ENCODE measurements at regions not wholly inside any gene's neighbourhood (a gene's known extent, or its start where the extent isn't known, plus 50 kb on each side); places are given as distances from the start of the nearest gene placed in this dataset.

DNA sequence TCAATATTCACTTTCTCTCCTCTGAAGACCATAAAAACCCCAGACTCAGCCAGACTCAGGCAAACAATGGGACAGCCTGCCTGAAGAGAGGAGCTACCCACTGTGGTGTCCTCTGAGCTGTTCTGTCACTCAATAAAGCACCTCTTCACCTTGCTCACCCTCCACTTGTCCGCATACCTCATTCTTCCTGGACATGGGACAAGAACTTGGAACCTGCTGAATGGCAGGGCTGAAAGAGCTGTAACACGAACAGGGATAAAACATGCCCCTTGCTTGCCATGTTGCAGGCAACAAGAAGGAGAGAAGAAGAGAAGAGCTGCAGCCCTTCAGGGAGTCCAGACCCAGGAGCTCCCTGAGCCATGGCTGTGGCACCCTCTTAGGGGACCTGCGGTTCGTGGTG, 86.8 kb upstream of the SEMA6A start:
- no peak overlapping the region for H3K27ac ChIP-seq (ENCODE audit: low read depth in 2 of 2, low read length in 1 of 2)
- no peaks in the 10 kb centered on the region for H3K36me3 ChIP-seq (ENCODE audit: control insufficient read depth in 2 of 2, insufficient read depth in 2 of 2, low read length in 1 of 2)
- no peak overlapping the region for H3K4me3 ChIP-seq (ENCODE audit: low read depth in 1 of 2, low read length in 2 of 2)
- no peaks in the 10 kb centered on the region for H3K4me1 ChIP-seq (ENCODE audit: control insufficient read depth in 2 of 2, insufficient read depth in 2 of 2, low read length in 1 of 2)
- H3K9me3 ChIP-seq (ENCODE audit: control insufficient read depth in 2 of 2, insufficient read depth in 1 of 2, low read depth in 1 of 2, low read length in 1 of 2): peaks cover 7 to 9% of the 10 kb centered on the region in 2 donors
- no peaks in the 10 kb centered on the region for H3K27me3 ChIP-seq (ENCODE audit: control insufficient read depth in 1 of 2, insufficient read depth in 2 of 2, low read length in 2 of 2)
- WGBS, 2 donors: 67 to 82% methylated on average over 4 of the region's 4 CpGs

- WGBS, 2 donors: 91 to 95% methylated on average over 5 of the region's 5 CpGs
- H3K27me3 ChIP-seq (ENCODE audit: control insufficient read depth in 1 of 2, insufficient read depth in 2 of 2, low read length in 2 of 2): no peaks in the 10 kb centered on the region
- peaks cover 7 to 9% of the 10 kb centered on the region in 2 donors for H3K9me3 ChIP-seq (ENCODE audit: control insufficient read depth in 2 of 2, insufficient read depth in 1 of 2, low read depth in 1 of 2, low read length in 1 of 2)
- no peak overlapping the region for H3K4me3 ChIP-seq (ENCODE audit: low read depth in 1 of 2, low read length in 2 of 2)
- H3K27ac ChIP-seq (ENCODE audit: low read depth in 2 of 2, low read length in 1 of 2): no peak overlapping the region
- H3K36me3 ChIP-seq (ENCODE audit: control insufficient read depth in 2 of 2, insufficient read depth in 2 of 2, low read length in 1 of 2): no peaks in the 10 kb centered on the region
- no peaks in the 10 kb centered on the region for H3K4me1 ChIP-seq (ENCODE audit: control insufficient read depth in 2 of 2, insufficient read depth in 2 of 2, low read length in 1 of 2)
These were observed 86.3 kb upstream of the SEMA6A start for GRCh38 chr5:116660929-116661328.

- no peaks in the 10 kb centered on the region for H3K4me1 ChIP-seq (ENCODE audit: control insufficient read depth in 2 of 2, insufficient read depth in 2 of 2, low read length in 1 of 2)
- no peak overlapping the region for H3K27ac ChIP-seq (ENCODE audit: low read depth in 2 of 2, low read length in 1 of 2)
- 88 to 92% methylated on average over 1 of the region's 1 CpG for WGBS, 2 donors
- H3K4me3 ChIP-seq (ENCODE audit: low read depth in 1 of 2, low read length in 2 of 2): no peak overlapping the region
- H3K9me3 ChIP-seq (ENCODE audit: control insufficient read depth in 2 of 2, insufficient read depth in 1 of 2, low read depth in 1 of 2, low read length in 1 of 2): peaks cover 7 to 9% of the 10 kb centered on the region in 2 donors
- no peaks in the 10 kb centered on the region for H3K36me3 ChIP-seq (ENCODE audit: control insufficient read depth in 2 of 2, insufficient read depth in 2 of 2, low read length in 1 of 2)
- H3K27me3 ChIP-seq (ENCODE audit: control insufficient read depth in 1 of 2, insufficient read depth in 2 of 2, low read length in 2 of 2): no peaks in the 10 kb centered on the region
These were observed 84.2 kb upstream of the SEMA6A start for GRCh38 chr5:116658830-116659229.

- Histone ChIP-seq H3K4me1 (ENCODE audit: control insufficient read depth in 2 of 2, insufficient read depth in 2 of 2, low read length in 1 of 2) (no peaks in the 10 kb centered on the region), H3K4me3 (ENCODE audit: low read depth in 1 of 2, low read length in 2 of 2) (no peak overlapping the region), H3K9me3 (ENCODE audit: control insufficient read depth in 2 of 2, insufficient read depth in 1 of 2, low read depth in 1 of 2, low read length in 1 of 2) (peaks cover 7 to 9% of the 10 kb centered on the region in 2 donors), H3K36me3 (ENCODE audit: control insufficient read depth in 2 of 2, insufficient read depth in 2 of 2, low read length in 1 of 2) (no peaks in the 10 kb centered on the region), H3K27me3 (ENCODE audit: control insufficient read depth in 1 of 2, insufficient read depth in 2 of 2, low read length in 2 of 2) (no peaks in the 10 kb centered on the region), H3K27ac (ENCODE audit: low read depth in 2 of 2, low read length in 1 of 2) (no peak overlapping the region)
These were observed 83.5 kb upstream of the SEMA6A start for GRCh38 chr5:116658141-116658540.

GRCh38 chr5:116655431-116655830, 80.8 kb upstream of the SEMA6A start:
- Histone ChIP-seq H3K4me1 (ENCODE audit: control insufficient read depth in 2 of 2, insufficient read depth in 2 of 2, low read length in 1 of 2) (no peaks in the 10 kb centered on the region), H3K27ac (ENCODE audit: low read depth in 2 of 2, low read length in 1 of 2) (no peak overlapping the region), H3K36me3 (ENCODE audit: control insufficient read depth in 2 of 2, insufficient read depth in 2 of 2, low read length in 1 of 2) (no peaks in the 10 kb centered on the region), H3K27me3 (ENCODE audit: control insufficient read depth in 1 of 2, insufficient read depth in 2 of 2, low read length in 2 of 2) (no peaks in the 10 kb centered on the region), H3K4me3 (ENCODE audit: low read depth in 1 of 2, low read length in 2 of 2) (no peak overlapping the region), H3K9me3 (ENCODE audit: control insufficient read depth in 2 of 2, insufficient read depth in 1 of 2, low read depth in 1 of 2, low read length in 1 of 2) (no peaks in the 10 kb centered on the region)
- 90 to 94% methylated on average over 3 of the region's 3 CpGs for WGBS, 2 donors

- 85 to 87% methylated on average over 3 of the region's 3 CpGs for WGBS, 2 donors
- H3K4me1 ChIP-seq (ENCODE audit: control insufficient read depth in 2 of 2, insufficient read depth in 2 of 2, low read length in 1 of 2): no peaks in the 10 kb centered on the region
- H3K36me3 ChIP-seq (ENCODE audit: control insufficient read depth in 2 of 2, insufficient read depth in 2 of 2, low read length in 1 of 2): no peaks in the 10 kb centered on the region
- H3K9me3 ChIP-seq (ENCODE audit: control insufficient read depth in 2 of 2, insufficient read depth in 1 of 2, low read depth in 1 of 2, low read length in 1 of 2): no peaks in the 10 kb centered on the region
- H3K27ac ChIP-seq (ENCODE audit: low read depth in 2 of 2, low read length in 1 of 2): no peak overlapping the region
- H3K4me3 ChIP-seq (ENCODE audit: low read depth in 1 of 2, low read length in 2 of 2): no peak overlapping the region
- H3K27me3 ChIP-seq (ENCODE audit: control insufficient read depth in 1 of 2, insufficient read depth in 2 of 2, low read length in 2 of 2): no peaks in the 10 kb centered on the region
These were observed 80.3 kb upstream of the SEMA6A start for GRCh38 chr5:116654925-116655324.

DNA sequence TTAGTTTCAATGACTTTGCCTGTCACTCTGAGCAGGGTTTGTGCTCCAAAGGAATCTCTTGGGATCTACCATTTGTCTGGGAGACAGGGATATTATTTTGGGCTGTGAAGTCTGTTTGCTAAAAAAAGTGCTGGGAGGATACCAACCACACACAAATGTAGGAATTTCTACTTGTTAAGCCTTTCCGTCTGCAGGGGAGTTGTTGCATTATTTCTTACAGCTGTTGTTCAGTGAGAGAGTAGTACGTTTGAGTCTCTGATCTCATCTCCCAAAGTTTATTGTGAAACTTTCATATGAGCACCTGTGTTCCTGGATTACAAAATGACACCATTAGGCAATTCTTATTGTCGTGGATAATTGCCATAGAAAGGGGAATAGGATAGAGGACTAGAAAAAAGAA, 78.3 kb upstream of the SEMA6A start:
- WGBS, 2 donors: 25 to 39% methylated on average over 3 of the region's 3 CpGs
- no peaks in the 10 kb centered on the region for H3K36me3 ChIP-seq (ENCODE audit: control insufficient read depth in 2 of 2, insufficient read depth in 2 of 2, low read length in 1 of 2)
- H3K4me1 ChIP-seq (ENCODE audit: control insufficient read depth in 2 of 2, insufficient read depth in 2 of 2, low read length in 1 of 2): no peaks in the 10 kb centered on the region
- no peak overlapping the region for H3K4me3 ChIP-seq (ENCODE audit: low read depth in 1 of 2, low read length in 2 of 2)
- H3K27me3 ChIP-seq (ENCODE audit: control insufficient read depth in 1 of 2, insufficient read depth in 2 of 2, low read length in 2 of 2): no peaks in the 10 kb centered on the region
- H3K27ac ChIP-seq (ENCODE audit: low read depth in 2 of 2, low read length in 1 of 2): no peak overlapping the region
- H3K9me3 ChIP-seq (ENCODE audit: control insufficient read depth in 2 of 2, insufficient read depth in 1 of 2, low read depth in 1 of 2, low read length in 1 of 2): no peaks in the 10 kb centered on the region

- Histone ChIP-seq H3K36me3 (ENCODE audit: control insufficient read depth in 2 of 2, insufficient read depth in 2 of 2, low read length in 1 of 2) (no peaks in the 10 kb centered on the region), H3K27me3 (ENCODE audit: control insufficient read depth in 1 of 2, insufficient read depth in 2 of 2, low read length in 2 of 2) (no peaks in the 10 kb centered on the region), H3K9me3 (ENCODE audit: control insufficient read depth in 2 of 2, insufficient read depth in 1 of 2, low read depth in 1 of 2, low read length in 1 of 2) (no peaks in the 10 kb centered on the region), H3K27ac (ENCODE audit: low read depth in 2 of 2, low read length in 1 of 2) (peak overlapping the region in 1 of 2 donors; percentile 41), H3K4me1 (ENCODE audit: control insufficient read depth in 2 of 2, insufficient read depth in 2 of 2, low read length in 1 of 2) (no peaks in the 10 kb centered on the region), H3K4me3 (ENCODE audit: low read depth in 1 of 2, low read length in 2 of 2) (no peak overlapping the region)
- 28 to 31% methylated on average over 7 of the region's 7 CpGs for WGBS, 2 donors
These were observed 77.6 kb upstream of the SEMA6A start for GRCh38 chr5:116652196-116652729.

GRCh38 chr5:116651653-116652052, 77.0 kb upstream of the SEMA6A start:
- no peak overlapping the region for H3K27ac ChIP-seq (ENCODE audit: low read depth in 2 of 2, low read length in 1 of 2)
- H3K9me3 ChIP-seq (ENCODE audit: control insufficient read depth in 2 of 2, insufficient read depth in 1 of 2, low read depth in 1 of 2, low read length in 1 of 2): no peaks in the 10 kb centered on the region
- WGBS, 2 donors: 64 to 74% methylated on average over 3 of the region's 3 CpGs
- no peaks in the 10 kb centered on the region for H3K36me3 ChIP-seq (ENCODE audit: control insufficient read depth in 2 of 2, insufficient read depth in 2 of 2, low read length in 1 of 2)
- no peaks in the 10 kb centered on the region for H3K27me3 ChIP-seq (ENCODE audit: control insufficient read depth in 1 of 2, insufficient read depth in 2 of 2, low read length in 2 of 2)
- no peak overlapping the region for H3K4me3 ChIP-seq (ENCODE audit: low read depth in 1 of 2, low read length in 2 of 2)
- H3K4me1 ChIP-seq (ENCODE audit: control insufficient read depth in 2 of 2, insufficient read depth in 2 of 2, low read length in 1 of 2): peaks cover 0 to 3% of the 10 kb centered on the region in 2 donors

DNA sequence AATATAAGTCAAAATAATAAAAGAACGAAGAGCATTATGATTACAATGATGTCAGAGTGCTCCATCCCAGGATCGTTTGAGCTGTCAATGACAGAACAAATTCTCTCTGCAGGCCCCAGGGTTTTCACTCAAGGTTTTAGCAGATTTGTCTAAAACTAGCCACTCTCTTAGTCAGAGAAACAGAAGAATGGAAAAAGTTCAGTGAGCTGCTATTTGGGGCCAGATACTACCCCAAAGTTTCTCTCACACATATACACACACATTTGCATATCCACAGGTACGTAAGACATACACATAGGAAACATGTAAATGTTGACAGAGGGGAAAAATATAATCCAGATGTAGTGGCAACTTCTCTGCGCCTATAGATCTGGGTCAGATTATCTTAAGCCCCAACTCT, 76.3 kb upstream of the SEMA6A start:
- H3K4me3 ChIP-seq (ENCODE audit: low read depth in 1 of 2, low read length in 2 of 2): no peak overlapping the region
- H3K4me1 ChIP-seq (ENCODE audit: control insufficient read depth in 2 of 2, insufficient read depth in 2 of 2, low read length in 1 of 2): peaks cover 0 to 5% of the 10 kb centered on the region in 2 donors
- no peak overlapping the region for H3K27ac ChIP-seq (ENCODE audit: low read depth in 2 of 2, low read length in 1 of 2)
- H3K9me3 ChIP-seq (ENCODE audit: control insufficient read depth in 2 of 2, insufficient read depth in 1 of 2, low read depth in 1 of 2, low read length in 1 of 2): no peaks in the 10 kb centered on the region
- no peaks in the 10 kb centered on the region for H3K36me3 ChIP-seq (ENCODE audit: control insufficient read depth in 2 of 2, insufficient read depth in 2 of 2, low read length in 1 of 2)
- no peaks in the 10 kb centered on the region for H3K27me3 ChIP-seq (ENCODE audit: control insufficient read depth in 1 of 2, insufficient read depth in 2 of 2, low read length in 2 of 2)
- 85 to 89% methylated on average over 4 of the region's 4 CpGs for WGBS, 2 donors
